HG03571 (cell line): ENCODE measurements at regions not wholly inside any gene's neighbourhood (a gene's known extent, or its start where the extent isn't known, plus 50 kb on each side); places are given as distances from the start of the nearest gene placed in this dataset.

Source experiments
- ATAC-seq: cut with Tn5 transposase; IDR thresholded peaks from one replicate; pipeline ENCODE4 v1.9.1; 2021; ENCODE audit not compliant: unreplicated experiment

DNA sequence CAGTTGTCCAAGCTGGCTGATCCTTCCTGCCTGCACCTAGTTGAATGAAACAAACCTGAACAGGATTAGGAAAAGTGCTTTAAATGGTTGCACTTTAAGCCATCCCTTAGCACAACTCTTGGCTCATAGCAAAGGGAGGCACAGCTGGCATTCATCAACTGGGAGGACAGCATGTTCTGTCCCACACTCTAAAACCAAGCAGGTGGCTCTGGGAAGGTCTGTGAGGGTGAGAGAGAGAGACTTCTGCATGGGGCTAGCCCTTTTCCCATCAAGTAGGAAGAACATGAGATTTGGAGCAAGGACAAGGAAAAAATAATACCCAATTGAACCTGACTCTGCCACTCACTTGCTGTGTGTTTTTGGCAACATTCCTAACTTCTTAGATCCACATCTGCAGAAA, 140.9 kb upstream of the CCL2 start:
- ATAC-seq, result no peak

- no peak for ATAC-seq
Measured at GRCh38 chr17:34116306-34116705, 138.8 kb upstream of the CCL2 start.

GRCh38 chr17:34117332-34117731, 137.8 kb upstream of the CCL2 start:
- no peak for ATAC-seq

GRCh38 chr17:34117811-34118210, 137.3 kb upstream of the CCL2 start:
- no peak for ATAC-seq

GRCh38 chr17:34118564-34118963, 136.5 kb upstream of the CCL2 start:
- no peak for ATAC-seq

GRCh38 chr17:34121311-34121710, 133.8 kb upstream of the CCL2 start:
- no peak for ATAC-seq

DNA sequence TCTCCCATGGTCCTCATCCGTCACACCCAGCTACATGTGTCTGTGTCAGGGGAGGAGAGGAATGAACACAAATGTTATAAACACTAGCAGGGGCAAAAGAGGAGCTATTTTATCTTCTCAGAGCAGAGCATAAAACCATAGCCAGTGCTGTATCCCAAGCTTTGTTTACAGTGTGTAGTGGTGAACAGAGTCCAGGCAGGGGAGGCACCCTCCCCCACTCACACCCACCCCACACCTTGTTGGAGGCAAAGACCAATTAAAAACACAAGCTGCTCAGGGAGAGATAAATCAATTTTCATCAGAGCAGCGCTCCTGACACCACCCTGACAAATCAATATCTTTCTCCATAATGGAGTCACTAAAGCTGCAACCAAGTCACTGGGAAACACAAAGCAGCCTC, 132.6 kb upstream of the CCL2 start:
- ATAC-seq, result no peak

DNA sequence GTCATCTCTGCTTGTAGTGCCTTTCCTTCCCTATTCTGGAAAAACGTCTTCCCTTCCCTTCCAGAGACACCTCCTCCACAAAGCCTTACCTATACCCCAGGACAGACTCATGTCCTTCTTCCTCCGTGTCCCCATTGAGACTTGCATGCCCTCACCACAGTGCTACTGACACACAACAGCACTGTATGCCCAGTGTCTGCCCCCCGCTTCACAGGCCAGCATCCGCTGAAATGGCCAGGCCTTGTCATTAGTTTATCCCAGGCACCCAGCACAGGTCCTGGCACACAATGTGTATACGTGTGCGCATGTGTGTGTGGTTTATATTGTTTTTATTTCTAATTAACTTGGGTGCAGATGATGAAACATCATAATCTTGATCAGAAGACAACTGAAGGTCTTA, 130.1 kb upstream of the CCL2 start:
- ATAC-seq, result no peak

GRCh38 chr17:34125921-34126320, 129.2 kb upstream of the CCL2 start:
- no peak for ATAC-seq

- ATAC-seq, result no peak
Measured at GRCh38 chr17:34126496-34126895, 128.6 kb upstream of the CCL2 start.

DNA sequence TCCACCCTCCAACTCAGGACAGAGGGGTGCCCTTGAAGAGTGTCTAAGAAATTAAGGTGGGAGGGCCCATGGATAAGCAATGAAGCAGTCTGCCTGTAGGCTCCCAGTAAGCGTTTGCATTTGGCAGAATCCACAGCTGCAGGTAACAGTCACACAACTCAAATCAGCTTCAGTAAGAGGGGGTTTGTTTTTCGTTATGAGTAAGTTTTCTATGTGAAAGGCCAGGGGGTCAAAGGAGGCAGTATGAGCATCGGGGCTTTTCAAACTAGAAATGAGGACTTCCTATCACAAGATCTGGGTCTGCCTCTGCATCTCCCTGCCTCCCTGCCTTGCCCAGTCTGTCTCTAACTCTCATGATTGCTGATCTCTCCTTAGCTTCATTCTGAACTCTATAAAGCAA, 128.1 kb upstream of the CCL2 start:
- ATAC-seq, result no peak

DNA sequence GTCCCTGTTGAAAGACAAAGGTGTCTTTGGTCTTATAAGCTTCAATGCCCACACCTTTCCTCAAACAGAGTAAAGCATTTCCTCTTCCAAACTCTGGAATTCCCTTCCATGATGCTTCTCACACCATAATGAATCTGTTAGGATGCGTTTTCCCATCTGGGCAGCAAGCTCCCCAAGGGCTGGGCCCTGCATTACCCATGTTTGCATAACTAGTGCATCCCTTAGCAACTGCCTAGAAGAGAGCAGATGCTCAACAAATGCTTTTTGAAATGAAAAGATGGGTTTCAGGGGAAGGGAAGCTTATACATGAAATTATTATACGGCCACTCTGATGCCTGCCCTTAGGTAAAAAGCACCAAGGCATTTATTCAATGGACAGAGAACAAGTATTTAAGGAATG, 124.5 kb upstream of the CCL2 start:
- no peak for ATAC-seq

GRCh38 chr17:34131386-34131785, 123.7 kb upstream of the CCL2 start:
- no peak for ATAC-seq

- no peak for ATAC-seq
Measured at GRCh38 chr17:34133350-34133749, 121.7 kb upstream of the CCL2 start.

- ATAC-seq, result no peak
Measured at GRCh38 chr17:34135841-34136240, 119.2 kb upstream of the CCL2 start.

GRCh38 chr17:34140006-34140405, 115.1 kb upstream of the CCL2 start:
- ATAC-seq, result no peak

- no peak for ATAC-seq
Measured at GRCh38 chr17:34141590-34141989, 113.5 kb upstream of the CCL2 start.

DNA sequence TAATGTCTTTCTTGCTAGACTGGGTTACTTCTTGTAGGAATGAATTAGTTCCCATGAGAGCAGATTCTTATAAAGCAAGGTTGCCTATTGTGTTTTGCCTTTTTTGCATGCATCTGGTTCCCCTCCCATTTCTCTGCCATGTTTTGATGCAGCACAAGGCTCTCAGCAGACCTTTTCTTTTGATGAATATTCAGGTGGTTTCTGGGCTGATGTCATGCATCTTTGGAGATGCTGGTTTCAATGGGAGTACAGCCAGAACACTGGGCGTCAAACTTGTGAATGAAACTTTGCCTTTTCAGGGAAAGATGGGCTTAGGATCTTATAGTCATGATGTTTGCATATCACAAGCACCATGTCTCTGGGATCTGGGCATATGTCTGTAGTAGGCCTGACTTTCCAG, 111.7 kb upstream of the CCL2 start:
- ATAC-seq, result no peak

DNA sequence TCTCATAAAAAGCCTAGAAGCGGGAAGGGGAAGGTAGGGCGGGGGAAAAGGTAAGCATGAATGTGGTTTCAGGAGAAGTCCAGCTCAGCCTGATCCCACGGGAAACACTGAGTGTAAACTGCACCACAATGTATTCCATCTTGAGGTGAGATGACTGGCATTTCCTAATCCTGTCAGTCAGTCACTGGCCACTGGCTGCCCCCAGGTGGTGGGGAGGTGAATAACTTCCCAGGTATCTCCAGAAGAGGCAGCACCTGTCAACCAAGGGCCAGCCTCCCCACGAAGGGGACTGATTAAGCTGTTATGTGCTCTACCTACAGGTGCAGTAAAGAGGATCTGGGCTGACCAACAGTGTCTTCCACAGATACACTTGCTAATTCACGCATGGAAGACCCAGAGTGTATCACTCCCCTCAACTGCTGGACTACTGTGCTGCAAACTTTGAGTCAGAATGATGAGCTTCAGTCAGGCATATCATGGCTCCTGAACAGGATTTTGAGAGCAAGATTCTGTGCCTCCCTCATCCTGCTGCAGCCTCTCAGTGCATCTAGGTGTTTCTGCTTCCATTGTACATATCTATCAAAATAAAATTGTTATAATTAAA, 108.5 kb upstream of the CCL2 start:
- no peak for ATAC-seq

- no peak for ATAC-seq
Measured at GRCh38 chr17:34151102-34151501, 104.0 kb upstream of the CCL2 start.

DNA sequence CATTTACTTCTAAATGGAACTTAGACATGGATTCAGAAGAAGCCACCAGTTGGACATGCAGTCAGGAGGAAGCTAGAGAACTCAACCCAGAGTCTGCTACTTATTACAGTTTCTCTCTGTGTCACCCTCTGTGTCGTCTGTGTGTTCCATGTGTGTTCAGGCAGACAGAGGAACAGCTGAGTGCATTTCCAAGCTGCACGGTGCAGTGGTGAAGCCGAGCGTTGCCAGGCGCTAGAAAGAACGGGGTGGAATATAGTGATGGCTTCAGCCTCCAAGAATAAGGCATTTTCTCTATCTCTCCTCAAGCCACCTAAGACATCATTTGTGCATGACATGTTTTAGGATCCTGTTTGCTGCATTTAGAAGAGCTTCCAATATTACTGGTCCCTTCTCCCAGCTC, 101.1 kb upstream of the CCL2 start:
- ATAC-seq, result no peak

DNA sequence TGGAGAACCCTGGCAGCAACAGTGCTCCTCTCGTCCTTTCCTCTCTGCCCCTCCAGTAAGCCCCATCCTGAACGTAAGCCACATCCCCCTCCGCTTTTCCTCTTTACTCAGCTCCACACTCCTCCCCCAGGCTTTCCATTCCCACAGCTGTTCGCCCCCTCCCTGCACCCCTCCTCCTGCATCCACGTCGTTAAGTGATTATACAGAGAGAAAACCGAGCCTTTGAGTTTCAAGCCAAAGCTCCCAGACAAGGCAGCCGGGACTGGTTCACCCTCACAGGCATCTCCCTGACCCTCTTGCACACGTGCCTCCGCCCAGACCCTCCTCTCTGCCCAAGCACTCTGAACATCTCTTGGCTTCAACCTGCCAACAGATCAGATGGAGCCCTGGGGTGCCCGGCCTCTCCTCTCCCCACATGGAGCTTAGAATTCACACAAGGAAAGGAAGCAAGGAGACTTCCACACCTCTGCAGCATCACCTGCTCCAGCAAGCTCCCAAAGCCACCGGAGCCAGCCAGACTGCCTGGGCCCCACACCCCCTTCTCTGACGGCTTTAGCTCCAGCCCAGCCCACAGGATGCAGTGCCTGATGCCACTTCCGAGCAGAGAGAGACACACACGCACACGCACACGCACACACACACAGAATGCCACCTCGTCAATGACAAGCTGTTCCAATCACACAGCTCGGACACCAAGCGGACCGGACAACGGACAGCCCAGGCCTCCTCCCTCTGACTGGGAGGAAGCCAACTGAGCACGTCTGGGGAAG, 99.9 kb upstream of the CCL2 start:
- ATAC-seq, result no peak

GRCh38 chr17:34155947-34156346, 99.1 kb upstream of the CCL2 start:
- ATAC-seq, result no peak
